Astrocyte of the hippocampus (primary cell): ENCODE measurements at regions not wholly inside any gene's neighbourhood (a gene's known extent, or its start where the extent isn't known, plus 50 kb on each side); places are given as distances from the start of the nearest gene placed in this dataset.
A peak's percentile ranks its signal among the peaks of the same experiment; 100 is the strongest.

Experiments used
- DNase-seq: peaks from one replicate; pipeline ENCODE4 v3.0.0; 2011; ENCODE audit warnings: low read depth, low spot score

- no peak for DNase-seq
Measured at GRCh38 chr1:199160521-199161318, 521.9 kb downstream of the PTPRC start.

- DNase-seq: no peak
Measured at GRCh38 chr1:199161319-199161680, 522.5 kb downstream of the PTPRC start.

GRCh38 chr1:199161766-199162303 lies 523.0 kb downstream of the PTPRC start:
- no peak for DNase-seq

GRCh38 chr1:199163267-199163666 lies 524.4 kb downstream of the PTPRC start:
- no peak for DNase-seq

- DNase-seq: no peak
Measured at GRCh38 chr1:199163670-199164069, 524.8 kb downstream of the PTPRC start.

- no peak for DNase-seq
Measured at GRCh38 chr1:199167460-199167859, 528.6 kb downstream of the PTPRC start.

- no peak for DNase-seq
Measured at GRCh38 chr1:199168888-199169585, 530.2 kb downstream of the PTPRC start.

- DNase-seq: no peak
Measured at GRCh38 chr1:199170711-199171110, 531.9 kb downstream of the PTPRC start.

GRCh38 chr1:199172171-199173124 lies 533.6 kb downstream of the PTPRC start:
- no peak for DNase-seq

GRCh38 chr1:199173356-199173755 lies 534.5 kb downstream of the PTPRC start:
- no peak for DNase-seq

- no peak for DNase-seq
Measured at GRCh38 chr1:199174336-199174735, 535.5 kb downstream of the PTPRC start.

- no peak for DNase-seq
Measured at GRCh38 chr1:199176713-199177112, 537.9 kb downstream of the PTPRC start.

GRCh38 chr1:199177241-199177640 lies 538.4 kb downstream of the PTPRC start:
- DNase-seq: no peak

GRCh38 chr1:199178646-199179045 lies 539.8 kb downstream of the PTPRC start:
- DNase-seq: no peak

GRCh38 chr1:199182186-199182843 lies 543.5 kb downstream of the PTPRC start:
- peak; percentile 18 for DNase-seq

- no peak for DNase-seq
Measured at GRCh38 chr1:199184180-199184579, 545.3 kb downstream of the PTPRC start.

- DNase-seq: no peak
Measured at GRCh38 chr1:199194862-199195261, 556.0 kb downstream of the PTPRC start.

- no peak for DNase-seq
Measured at GRCh38 chr1:199197695-199198094, 558.9 kb downstream of the PTPRC start.

GRCh38 chr1:199202331-199202730 lies 563.5 kb downstream of the PTPRC start:
- no peak for DNase-seq

- DNase-seq: no peak
Measured at GRCh38 chr1:199204231-199204630, 565.4 kb downstream of the PTPRC start.

- DNase-seq: no peak
Measured at GRCh38 chr1:199205740-199206441, 567.1 kb downstream of the PTPRC start.
